Suppressor macrophage treated with lipopolysaccharide for 4 hours (primary cell): ENCODE measurements at regions not wholly inside any gene's neighbourhood (a gene's known extent, or its start where the extent isn't known, plus 50 kb on each side); places are given as distances from the start of the nearest gene placed in this dataset.

Source experiments
- DNase-seq: peaks from one replicate; pipeline ENCODE4 v3.0.0-alpha.2; 2020

DNA sequence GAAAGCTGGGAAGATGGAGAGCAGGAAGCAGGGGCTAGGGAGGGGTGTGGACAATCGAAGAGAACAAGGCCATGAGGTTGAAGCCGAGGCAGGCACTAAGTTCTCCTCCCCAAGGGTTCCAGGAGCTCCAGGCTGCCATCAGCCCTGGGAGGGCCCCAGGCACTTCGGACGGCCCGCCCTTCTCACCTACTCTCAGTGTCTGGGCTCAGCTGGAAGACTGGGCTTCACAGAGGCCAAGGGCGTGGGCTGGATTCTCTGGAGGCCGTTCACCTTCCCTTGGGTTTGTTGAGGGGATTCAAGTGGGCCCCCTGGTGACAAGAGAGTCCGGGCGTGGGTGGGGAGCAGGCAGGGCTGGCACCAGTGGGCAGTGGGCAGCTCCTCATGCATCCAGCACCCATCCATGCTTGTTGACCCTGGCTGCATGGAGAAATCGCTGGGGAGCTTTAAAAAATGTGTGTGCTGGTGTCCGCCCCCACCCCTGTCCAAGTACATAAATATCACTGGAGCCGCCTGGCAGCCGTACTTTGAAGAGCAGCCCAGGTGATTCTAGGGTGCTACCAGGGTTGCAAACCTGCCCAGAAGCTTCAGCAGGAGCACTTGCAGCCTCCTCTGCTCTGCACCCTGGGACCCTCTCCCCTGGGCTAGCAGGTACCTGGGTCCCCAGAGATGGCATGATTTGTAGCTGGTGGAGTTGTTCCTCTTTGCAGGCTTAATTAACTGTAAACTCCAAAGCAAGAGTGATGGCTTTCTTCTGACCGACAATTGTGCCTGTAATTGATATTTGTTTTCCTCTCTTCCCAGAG lies 74.3 kb downstream of the RTL6 start:
- DNase-seq = no peak

DNA sequence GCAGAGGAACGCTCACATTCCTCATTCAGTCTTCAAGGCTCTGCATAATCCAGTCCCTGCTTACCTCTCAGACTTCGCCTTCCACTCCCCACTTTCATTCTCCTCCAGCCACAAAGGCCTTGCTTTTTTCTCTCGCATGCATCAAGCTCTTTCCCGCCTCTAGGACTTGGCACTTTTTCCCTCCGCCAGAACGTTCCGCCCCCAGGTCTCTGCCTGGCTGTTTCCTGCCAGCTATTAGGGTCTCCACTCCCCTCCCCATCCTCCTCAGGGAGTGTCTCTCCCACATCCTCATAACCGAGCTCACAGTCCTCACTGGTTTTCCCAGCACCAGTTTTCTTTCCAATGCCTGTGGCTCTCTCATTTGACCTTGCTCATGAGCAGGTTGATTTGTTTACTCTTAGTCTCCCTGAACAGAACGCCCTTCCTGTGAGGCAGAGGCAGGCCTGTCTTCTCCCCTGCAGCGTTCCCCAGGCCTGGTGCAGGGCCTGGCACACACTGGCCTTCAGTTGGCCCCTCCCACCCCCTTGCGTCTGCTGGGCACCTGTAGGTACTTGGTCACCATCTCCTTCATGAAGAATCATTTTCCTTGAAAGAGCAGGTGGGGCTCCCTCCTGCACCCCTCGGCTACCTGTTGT lies 75.2 kb downstream of the RTL6 start:
- no peak for DNase-seq

DNA sequence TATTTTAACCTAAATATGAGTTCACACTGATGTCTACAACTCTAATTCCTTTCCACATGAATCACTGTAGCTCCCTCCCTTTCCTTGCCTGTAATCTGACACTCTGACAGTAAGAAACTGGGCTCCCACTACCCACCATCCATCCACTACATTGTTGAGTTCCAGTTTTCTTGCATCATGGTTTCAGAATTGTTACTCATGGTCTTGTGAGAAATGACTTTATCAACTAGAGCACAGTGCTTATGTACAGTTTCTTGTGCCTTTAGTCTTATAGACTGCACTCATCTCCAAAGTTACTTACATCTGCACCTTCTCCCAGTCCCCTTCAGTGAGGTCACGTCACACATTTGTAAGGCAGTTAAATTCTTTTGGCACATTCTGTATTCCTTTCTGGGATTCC lies 78.6 kb downstream of the RTL6 start:
- DNase-seq = peak; percentile 6

DNA sequence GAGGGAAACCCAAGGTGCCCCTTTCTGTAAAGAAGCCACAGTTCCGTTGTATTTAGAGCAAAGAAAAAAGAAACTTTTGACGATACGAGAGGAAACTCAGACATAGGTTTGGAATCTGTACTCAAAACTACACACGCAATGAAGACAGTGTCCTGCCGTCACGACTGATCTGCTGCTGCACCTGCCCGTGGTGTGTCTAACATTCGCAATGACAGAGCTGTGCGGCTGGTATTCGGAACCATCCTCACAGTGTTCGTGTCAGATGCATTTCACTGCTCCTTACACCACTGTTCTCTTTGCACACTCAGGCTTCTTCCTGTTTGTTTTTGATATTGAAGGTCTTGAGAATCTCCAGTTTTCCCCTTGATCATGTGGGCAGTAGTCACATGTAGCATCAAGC lies 84.8 kb downstream of the RTL6 start:
- DNase-seq = no peak

DNA sequence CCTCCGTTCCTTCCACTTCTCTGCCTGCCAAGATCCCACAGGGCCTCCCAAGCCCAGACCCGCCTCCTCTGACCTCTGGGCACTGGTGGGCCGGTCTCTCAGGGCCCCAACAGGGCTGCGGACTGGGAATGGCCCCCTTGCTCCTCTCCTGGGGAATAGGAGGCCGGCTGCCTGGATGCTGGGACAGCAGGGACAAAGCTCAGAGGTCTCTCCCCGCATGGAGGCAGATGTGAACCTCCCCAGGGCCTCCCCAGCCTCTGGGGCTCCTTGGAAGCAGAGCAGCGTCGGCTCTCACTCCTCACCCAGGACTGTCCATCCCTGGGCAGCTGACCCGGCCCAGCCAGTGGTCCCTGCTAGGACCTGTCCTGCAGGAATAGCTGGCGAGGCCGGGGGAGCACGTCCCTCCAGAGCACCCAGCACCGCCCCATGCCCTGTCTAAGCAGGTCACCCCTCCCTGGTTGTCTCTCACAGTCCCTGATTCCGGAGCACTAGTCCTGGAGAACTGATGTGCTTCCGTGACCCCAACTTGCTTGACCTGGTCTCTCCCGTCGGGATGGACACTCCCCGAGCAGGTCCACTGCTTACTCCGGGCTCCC lies 85.8 kb downstream of the RTL6 start:
- no peak for DNase-seq

DNA sequence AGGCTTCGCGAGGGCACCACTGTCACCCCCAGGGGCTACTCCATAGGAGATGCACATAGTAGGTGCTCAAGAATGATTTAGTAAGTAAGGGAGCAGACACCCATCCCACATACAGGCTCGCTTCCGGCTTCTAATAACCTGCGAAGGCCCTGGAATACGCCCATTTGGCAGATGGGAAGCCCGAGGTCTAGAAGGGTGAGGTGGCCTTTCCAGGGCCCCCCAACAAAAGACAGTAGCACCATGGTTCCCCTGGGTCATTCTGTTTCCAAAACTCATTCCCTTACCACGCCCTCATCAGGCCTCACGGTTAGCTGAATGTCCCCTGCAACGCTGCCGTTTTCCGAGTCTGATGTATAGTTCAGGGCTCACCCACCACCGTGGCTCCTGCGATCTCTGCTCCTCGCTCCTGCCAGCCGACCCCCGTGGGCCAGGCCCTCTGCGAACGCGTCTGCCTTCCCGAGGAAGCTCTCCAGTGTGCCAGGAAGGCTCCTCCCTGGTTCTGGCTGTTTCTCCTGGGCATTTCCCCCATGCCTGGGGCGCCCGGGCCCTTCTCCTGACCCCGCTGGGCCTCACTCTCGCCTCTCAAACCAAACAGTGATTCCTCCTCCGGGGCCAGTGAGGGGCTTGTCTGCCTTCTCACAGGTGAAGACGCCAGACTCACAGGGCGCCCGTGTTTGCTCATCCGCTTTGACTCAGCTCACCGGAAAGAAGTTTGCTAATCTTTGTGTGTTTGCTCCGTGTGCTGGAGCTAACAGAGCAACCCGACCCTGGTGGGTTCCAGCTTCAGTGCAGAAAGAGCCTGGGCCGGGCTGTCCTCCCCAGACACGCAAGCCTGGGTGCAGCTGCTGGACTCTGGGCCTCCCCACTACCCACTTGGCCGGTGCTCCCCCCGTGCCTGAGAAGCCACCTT lies 86.6 kb downstream of the RTL6 start:
- DNase-seq = no peak

DNA sequence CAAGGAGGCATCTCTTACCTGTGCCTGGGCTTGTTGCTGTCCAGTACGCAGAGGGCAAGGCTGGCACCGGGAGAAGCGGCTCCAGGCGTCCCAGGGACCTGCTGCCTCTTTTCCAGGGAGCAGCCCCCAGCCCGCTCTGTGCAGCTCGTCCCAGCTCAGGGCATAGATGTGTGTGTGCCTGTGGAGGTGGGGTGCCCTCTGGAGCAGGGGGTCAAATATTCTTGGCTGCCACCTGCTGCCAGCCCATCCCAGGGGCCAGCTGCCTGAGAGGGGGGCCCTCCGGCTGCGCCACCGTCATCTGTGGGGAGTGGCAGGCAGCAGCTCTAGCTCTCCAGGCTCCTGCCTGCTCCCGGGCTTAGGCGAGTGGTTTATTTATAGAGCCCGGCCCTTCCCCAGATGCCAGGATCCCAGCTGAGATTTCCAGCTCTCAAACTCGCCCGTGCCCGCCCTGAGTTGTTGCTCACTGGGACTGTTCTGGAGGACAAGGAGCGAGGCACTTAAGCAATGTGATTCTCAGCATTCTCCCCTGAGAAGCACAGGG lies 87.5 kb downstream of the RTL6 start:
- DNase-seq = no peak

DNA sequence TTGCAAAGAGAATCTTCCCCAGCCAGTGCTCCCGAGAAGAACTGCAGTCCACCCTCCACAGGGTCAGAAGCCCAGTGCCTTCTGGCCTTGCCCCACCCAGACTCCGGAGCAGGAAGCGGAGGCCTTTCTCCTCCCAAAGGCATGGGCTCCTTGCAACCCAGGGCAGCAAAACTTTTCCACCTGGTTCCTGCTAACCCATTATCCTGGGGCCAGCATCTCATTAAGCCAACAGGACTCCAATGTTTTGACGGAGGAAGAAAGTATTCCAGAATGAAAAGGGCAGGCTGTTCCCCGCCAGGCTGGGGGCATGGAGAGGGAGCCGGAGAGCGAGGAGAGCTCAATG lies 88.1 kb downstream of the RTL6 start:
- no peak for DNase-seq

DNA sequence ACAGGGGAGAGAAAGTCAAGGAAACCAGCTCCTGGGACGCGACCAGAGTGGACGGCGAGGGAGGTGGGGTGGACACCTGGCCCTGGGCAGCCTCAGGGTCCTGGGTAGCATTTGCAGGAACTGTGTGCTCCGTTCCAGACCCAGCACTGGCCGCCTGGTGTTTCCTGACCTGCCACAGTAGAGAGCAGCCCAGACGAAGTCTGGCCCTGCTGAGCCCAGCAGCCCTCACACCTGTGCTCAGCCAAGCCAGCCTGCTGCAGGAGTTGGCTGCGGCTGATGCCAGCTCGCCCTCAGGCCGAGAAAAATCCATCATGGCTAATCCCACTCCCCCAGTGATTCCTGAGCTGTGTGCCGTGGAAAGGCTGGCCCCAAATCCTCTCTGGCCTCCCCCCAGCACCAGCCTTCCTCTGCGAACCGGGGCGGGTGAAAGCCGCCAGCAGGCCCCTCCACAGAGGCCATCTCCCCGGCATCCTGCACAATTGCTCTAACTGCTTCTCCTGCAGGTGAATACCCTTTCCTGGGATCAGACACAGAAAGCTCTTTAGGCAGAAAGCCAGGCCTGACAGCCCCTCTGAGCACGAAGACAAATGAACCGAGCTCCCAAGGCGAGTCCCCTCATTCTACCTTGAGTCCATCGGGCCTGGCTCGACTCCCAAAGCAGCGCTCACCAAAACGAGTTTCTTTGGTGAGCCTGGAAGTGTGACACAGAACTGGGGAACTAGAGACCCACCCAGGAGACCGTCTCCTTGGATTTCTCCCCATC lies 88.6 kb downstream of the RTL6 start:
- DNase-seq = no peak

DNA sequence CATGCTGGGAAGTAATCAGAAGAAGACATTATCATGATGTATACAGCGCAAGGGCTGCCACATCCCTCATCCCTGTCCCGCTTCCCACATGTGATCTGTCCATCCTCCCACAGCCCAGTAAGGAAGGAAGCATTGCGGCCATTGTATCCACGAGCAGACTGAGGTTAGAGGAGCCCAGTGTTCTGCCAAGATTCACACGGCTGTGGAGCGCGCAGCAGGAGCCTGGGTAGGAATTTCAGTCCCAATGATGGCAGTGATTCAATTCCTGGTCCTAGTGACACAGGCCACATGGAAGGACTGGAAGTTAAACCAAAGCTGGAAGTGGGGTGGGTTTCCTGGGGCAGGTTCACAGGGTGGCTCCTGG lies 89.2 kb downstream of the RTL6 start:
- DNase-seq = no peak

DNA sequence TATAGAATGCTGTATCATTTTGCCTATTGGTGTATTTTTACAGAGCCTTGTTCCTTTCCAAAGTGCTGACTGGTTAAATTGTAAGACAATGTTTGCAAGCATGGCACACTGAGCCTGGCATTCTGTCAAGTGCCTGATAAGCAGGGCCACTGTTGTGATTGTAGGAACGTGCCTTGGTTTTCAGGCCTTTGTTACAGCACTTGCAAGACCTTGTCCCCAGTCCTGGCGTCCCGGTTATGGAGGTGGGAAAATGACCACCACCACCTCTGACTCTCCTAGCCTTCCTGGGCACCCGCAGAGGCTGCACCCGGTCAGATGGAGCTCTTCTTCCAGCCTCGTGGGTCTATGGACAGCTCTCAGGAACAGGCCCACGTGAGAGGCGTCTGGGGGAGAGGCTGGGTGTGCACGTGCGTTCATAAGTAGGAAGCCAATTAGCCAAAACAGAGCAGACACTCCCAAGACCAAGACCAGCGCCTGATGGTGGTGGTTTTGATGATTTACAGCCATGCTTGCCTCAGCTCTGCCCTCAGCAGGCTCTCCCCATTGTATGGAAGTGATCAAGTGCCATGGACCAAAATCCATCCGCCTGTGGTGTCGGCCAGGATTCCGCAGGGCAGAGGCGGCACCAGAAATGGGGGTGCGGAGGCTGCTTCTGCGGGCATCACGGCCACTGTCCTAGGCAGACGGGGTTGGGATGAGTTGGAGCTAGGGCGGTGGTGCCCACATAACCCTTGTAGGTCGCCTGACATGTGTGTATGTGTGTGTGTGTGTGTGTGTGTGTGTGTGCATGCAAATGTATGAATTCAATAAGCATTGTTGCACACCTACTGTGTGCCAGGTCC lies 89.8 kb downstream of the RTL6 start:
- DNase-seq = no peak

DNA sequence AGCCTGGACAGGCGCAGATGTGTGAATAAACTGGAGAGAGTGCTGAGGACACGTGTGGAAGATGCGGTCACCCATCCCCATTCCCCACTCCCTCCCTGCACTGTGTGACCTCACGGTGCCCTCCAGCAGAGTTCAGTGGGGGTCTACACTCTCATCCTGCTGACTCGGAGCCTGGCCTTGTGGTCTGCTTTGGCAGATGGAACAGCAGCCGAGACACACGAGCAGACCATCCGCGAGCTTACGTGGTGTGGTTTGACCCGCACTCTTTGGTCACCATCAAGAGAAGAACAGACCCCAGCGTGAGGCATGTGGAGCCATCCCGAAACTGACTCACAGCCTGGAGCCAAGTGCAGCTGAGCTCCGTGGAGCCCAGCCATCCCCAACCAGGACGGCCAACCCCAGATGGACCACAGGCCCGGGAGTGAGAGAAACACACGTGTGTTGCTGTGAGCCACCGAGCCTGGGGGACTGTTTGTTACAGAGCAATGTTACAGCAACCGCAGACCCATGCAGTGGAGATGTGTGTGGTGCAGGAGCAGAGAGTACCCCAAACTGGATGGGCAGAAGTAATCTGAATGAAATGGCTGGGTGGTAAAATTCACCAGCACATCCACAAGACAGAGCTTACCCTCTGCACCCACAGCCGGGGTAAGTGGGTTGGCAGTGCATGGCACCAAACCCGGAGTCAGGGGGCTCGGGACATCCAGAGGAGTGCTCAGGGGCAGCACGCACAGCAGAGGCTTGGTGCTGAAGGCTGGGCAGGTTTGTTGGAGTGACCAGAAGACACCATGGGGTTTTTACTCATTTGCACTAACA lies 90.7 kb downstream of the RTL6 start:
- no peak for DNase-seq

DNA sequence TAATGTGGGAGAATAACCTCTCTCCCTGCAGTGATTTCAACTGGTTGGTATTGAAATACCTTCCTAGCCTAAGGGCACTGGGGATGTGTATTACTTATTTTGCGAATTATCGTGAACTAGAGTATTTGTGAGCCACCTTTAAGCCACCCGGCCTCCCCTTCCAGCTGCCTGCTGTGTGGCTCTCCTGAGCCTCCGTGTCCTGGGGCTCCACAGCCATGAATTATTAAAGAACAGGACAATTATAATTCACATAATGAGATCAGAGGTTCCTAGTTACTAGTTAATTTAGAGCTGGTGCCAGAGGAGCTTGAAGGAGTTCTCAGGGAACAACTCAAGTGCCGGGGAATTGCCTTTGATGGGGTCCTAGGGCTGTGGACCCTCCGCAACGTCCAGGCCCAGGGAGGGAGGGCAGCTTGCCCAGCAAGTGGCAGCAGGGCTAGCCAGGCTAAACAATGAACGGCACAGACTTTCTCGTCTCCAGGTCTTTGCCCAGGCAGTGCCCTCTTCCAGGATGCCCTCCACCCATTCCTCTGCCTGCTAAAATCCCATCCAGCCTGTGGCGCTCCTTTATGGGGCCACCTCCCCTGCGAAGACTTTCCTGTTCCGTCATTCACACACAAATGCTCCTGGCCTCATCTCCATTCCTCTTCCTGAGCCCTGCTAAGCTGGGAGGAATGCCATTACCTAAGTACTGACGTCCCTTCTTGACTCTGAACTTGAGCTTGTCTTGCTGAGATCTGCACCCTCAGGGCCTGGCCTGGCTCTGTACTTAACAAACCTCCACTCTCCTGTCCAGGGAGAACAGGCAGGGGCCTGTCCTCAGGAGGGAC lies 91.5 kb downstream of the RTL6 start:
- no peak for DNase-seq

DNA sequence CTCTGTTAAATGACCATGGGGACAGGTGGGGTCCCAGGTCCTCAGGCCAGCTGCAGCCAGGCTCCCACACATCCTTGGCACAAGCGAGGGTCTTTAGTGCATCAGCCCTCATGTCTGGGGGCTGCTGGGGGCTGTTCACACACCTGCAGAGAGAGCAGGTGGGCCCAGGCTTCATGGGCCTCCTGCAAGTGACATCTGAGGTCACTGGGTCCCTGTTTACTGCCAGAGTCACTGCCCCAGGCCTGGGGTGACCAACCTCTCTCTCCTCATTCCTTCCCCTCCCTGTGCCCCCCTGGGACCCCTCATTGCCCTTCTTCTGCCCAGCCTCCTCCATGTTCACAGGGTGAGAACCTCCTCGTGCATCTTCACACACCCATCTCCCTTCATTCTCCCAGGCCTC lies 92.4 kb downstream of the RTL6 start:
- no peak for DNase-seq

DNA sequence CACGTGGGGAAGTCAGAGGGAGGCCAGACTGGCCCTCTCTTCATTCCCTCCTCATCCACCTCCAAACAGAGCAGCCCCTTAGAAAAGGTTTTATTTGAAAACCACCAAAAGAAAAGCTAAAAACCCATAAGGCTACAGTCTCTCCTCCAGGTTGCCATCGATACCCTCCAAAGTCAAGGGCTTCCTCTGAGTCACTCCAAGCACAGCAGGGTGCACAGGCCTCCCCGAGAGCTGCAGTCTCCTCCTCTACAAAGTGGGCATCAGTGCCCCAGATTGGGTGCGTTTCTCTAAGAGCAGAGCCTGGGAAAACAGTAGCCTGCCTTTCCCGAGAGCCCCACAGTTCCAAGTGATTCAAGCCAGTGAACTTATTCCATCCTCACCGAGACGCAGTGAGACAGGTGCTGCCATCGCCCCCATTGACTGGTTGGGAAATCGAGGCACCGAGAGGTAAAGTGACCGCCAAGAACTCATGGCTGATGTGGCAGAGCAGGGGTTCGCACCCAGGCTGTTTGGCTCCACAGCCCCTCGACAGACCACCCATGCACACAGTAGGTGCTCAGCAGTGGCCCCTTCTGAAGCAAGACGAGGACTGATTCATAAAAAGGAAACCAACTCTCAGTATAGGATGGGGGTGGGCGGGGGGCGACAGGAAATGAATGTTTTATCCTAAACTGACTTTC lies 91.7 kb upstream of the SHISAL1 start:
- no peak for DNase-seq

DNA sequence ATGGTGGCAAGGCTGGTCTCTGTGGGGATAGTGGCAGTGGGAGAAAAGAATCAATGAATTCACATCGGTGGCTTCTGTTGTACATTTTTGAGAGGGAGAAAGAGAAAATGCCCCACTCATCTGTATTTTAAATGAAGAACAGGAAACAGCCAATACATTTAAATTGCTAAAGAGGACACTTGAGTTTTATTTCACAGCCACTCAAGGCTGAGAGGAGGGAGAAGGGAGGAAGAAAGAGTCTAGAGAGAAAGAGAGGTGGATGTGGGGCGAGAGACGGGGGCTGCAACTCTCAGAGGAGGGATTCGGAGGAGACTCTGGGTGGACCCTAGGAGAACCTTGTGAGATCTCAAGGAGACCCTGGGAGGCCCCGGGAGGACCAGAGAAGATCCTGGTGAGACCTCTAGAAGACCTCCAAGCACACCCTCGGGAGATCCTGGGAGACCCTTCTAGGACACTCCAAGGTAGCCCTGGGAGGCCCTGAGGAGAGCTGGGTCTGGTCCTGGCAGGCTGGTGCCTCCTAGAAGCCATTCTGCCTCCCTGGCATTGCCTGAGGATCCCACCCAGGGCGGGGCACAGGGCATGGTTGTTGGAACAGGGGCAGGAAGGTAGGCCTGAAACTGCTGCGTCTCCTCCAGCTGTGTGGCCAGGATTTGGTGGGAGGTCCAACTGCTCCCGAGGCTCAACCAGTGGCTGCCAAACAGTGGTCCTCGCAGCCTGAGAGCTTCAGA lies 91.0 kb upstream of the SHISAL1 start:
- no peak for DNase-seq

DNA sequence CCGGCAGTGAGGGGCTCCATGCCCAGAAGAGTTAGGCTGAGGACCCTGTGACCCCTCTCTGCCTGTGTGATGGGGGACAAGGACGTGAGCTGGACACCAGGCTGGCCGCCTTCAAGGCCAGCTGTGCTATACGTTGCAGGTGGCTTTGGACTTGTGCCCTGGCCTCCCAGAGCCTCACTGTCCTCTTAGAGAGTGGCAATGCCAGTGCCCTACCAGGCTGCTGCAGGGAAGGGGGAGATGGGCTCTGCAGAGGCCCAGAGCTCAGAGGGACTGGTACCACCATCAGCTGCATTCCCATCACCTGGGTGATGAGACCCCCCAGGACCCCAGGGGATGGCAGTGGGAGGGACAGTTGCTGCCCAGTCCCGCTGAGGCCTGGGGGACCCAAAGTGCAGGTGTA lies 90.4 kb upstream of the SHISAL1 start:
- DNase-seq = no peak
